Natural killer cell treated with Interleukin-12 subunit alpha and Interleukin-12 subunit beta and Interleukin-15 and Interleukin-18, amount 100 ng/mL, for 72 hours (primary cell): ENCODE measurements at regions not wholly inside any gene's neighbourhood (a gene's known extent, or its start where the extent isn't known, plus 50 kb on each side); places are given as distances from the start of the nearest gene placed in this dataset.
A peak's percentile ranks its signal among the peaks of the same experiment; 100 is the strongest.

Experiments used
- ATAC-seq, 2 donors: fragments of 150-1000 bp; cut with Tn5 transposase in 1 of 2; sonication (Bioruptor Pico), chemical (Tn5 transposase) in 1 of 2; 2 replicates each; pipeline ENCODE4 v1.10.0; 2021
- DNase-seq: peaks from one replicate; pipeline ENCODE4 v3.0.0; 2022; ENCODE audit warnings: low spot score
- H3K27ac Mint-ChIP-seq, 2 donors: 1 replicate in 1 of 2; 2 replicates in 1 of 2; pipeline ENCODE4 v1.8.0; 2022; ENCODE audit warnings: mixed read lengths in 2 of 2, mild to moderate bottlenecking in 1 of 2, moderate library complexity in 1 of 2
- H3K27me3 Mint-ChIP-seq, 2 donors: 1 replicate in 1 of 2; 2 replicates in 1 of 2; pipeline ENCODE4 v1.8.0; 2022; ENCODE audit warnings: mixed read lengths in 2 of 2
- H3K36me3 Mint-ChIP-seq: one replicate; pipeline ENCODE4 v1.8.0; 2022; ENCODE audit warnings: mixed read lengths
- H3K4me1 Mint-ChIP-seq, 2 donors: 1 replicate in 1 of 2; 2 replicates in 1 of 2; pipeline ENCODE4 v1.8.0; 2022; ENCODE audit warnings: low read depth in 2 of 2, mixed read lengths in 2 of 2, mild to moderate bottlenecking in 1 of 2
- H3K4me3 Mint-ChIP-seq: one replicate; pipeline ENCODE4 v1.8.0; 2022; ENCODE audit warnings: mixed read lengths
- H3K9me3 Mint-ChIP-seq: 2 replicates; pipeline ENCODE4 v1.8.0; 2022; ENCODE audit warnings: mixed read lengths

- peaks cover 17 to 21% of the 10 kb centered on the region in 2 donors for H3K4me1 Mint-ChIP-seq
- DNase-seq (no peak), ATAC-seq (no peak)
- peak overlapping the region; percentile 59 to 88 for H3K27ac Mint-ChIP-seq
- H3K27me3 Mint-ChIP-seq: peaks cover 0 to 2% of the 10 kb centered on the region in 2 donors
- peak overlapping the region; percentile 20 for H3K4me3 Mint-ChIP-seq
- H3K9me3 Mint-ChIP-seq: no peaks in the 10 kb centered on the region
- H3K36me3 Mint-ChIP-seq: no peaks in the 10 kb centered on the region
Observed at GRCh38 chr3:102091358-102091757, 242.0 kb downstream of the NFKBIZ start.

GRCh38 chr3:102092617-102093466 lies 243.5 kb downstream of the NFKBIZ start:
- H3K27me3 Mint-ChIP-seq: peaks cover 0 to 2% of the 10 kb centered on the region in 2 donors
- H3K27ac Mint-ChIP-seq: peak overlapping the region; percentile 59 to 88
- no peaks in the 10 kb centered on the region for H3K36me3 Mint-ChIP-seq
- ATAC-seq (peak; percentile 85 to 90), DNase-seq (no peak)
- H3K4me3 Mint-ChIP-seq: peak overlapping the region; percentile 67
- peaks cover 17 to 21% of the 10 kb centered on the region in 2 donors for H3K4me1 Mint-ChIP-seq
- H3K9me3 Mint-ChIP-seq: no peaks in the 10 kb centered on the region

- no peak overlapping the region for H3K4me3 Mint-ChIP-seq
- H3K4me1 Mint-ChIP-seq: peaks cover 17 to 21% of the 10 kb centered on the region in 2 donors
- DNase-seq (no peak), ATAC-seq (no peak)
- H3K27me3 Mint-ChIP-seq: peaks cover 0 to 2% of the 10 kb centered on the region in 2 donors
- H3K27ac Mint-ChIP-seq: peak overlapping the region in 1 of 2 donors; percentile 88
- no peaks in the 10 kb centered on the region for H3K9me3 Mint-ChIP-seq
- H3K36me3 Mint-ChIP-seq: no peaks in the 10 kb centered on the region
Observed at GRCh38 chr3:102094506-102094905, 245.2 kb downstream of the NFKBIZ start.

GRCh38 chr3:102095383-102095782 lies 246.1 kb downstream of the NFKBIZ start:
- no peaks in the 10 kb centered on the region for H3K36me3 Mint-ChIP-seq
- peaks cover 17 to 21% of the 10 kb centered on the region in 2 donors for H3K4me1 Mint-ChIP-seq
- no peak for DNase-seq
- H3K9me3 Mint-ChIP-seq: no peaks in the 10 kb centered on the region
- H3K4me3 Mint-ChIP-seq: no peak overlapping the region
- H3K27me3 Mint-ChIP-seq: peaks cover 2 to 6% of the 10 kb centered on the region in 2 donors
- H3K27ac Mint-ChIP-seq: no peak overlapping the region
- no peak for ATAC-seq

GRCh38 chr3:102096066-102096465 lies 246.8 kb downstream of the NFKBIZ start:
- Mint-ChIP-seq H3K27me3 (peaks cover 2 to 13% of the 10 kb centered on the region in 2 donors), H3K4me1 (peaks cover 17 to 21% of the 10 kb centered on the region in 2 donors), H3K36me3 (no peaks in the 10 kb centered on the region), H3K9me3 (no peaks in the 10 kb centered on the region), H3K27ac (no peak overlapping the region), H3K4me3 (no peak overlapping the region)
- no peak for ATAC-seq
- no peak for DNase-seq

GRCh38 chr3:102098130-102098885 lies 249.0 kb downstream of the NFKBIZ start:
- H3K36me3 Mint-ChIP-seq: no peaks in the 10 kb centered on the region
- H3K27me3 Mint-ChIP-seq: peaks cover 0 to 13% of the 10 kb centered on the region in 2 donors
- peaks cover 3 to 4% of the 10 kb centered on the region in 2 donors for H3K4me1 Mint-ChIP-seq
- DNase-seq (no peak), ATAC-seq (no peak)
- H3K9me3 Mint-ChIP-seq: no peaks in the 10 kb centered on the region
- no peak overlapping the region for H3K4me3 Mint-ChIP-seq
- H3K27ac Mint-ChIP-seq: no peak overlapping the region

GRCh38 chr3:102099913-102100312 lies 250.6 kb downstream of the NFKBIZ start:
- no peaks in the 10 kb centered on the region for H3K9me3 Mint-ChIP-seq
- DNase-seq: no peak
- H3K27me3 Mint-ChIP-seq: peaks cover 0 to 13% of the 10 kb centered on the region in 2 donors
- H3K27ac Mint-ChIP-seq: no peak overlapping the region
- ATAC-seq: no peak
- no peaks in the 10 kb centered on the region for H3K4me1 Mint-ChIP-seq
- no peaks in the 10 kb centered on the region for H3K36me3 Mint-ChIP-seq
- H3K4me3 Mint-ChIP-seq: no peak overlapping the region

GRCh38 chr3:102102394-102102793 lies 253.1 kb downstream of the NFKBIZ start:
- Mint-ChIP-seq H3K4me1 (peaks cover 0 to 3% of the 10 kb centered on the region in 2 donors), H3K27ac (no peak overlapping the region), H3K36me3 (no peaks in the 10 kb centered on the region), H3K9me3 (no peaks in the 10 kb centered on the region), H3K27me3 (peaks cover 2 to 13% of the 10 kb centered on the region in 2 donors), H3K4me3 (no peak overlapping the region)
- DNase-seq: no peak
- no peak for ATAC-seq

- Mint-ChIP-seq H3K36me3 (no peaks in the 10 kb centered on the region), H3K4me1 (peaks cover 0 to 3% of the 10 kb centered on the region in 2 donors), H3K4me3 (no peak overlapping the region), H3K9me3 (no peaks in the 10 kb centered on the region), H3K27ac (no peak overlapping the region), H3K27me3 (peaks cover 2 to 13% of the 10 kb centered on the region in 2 donors)
- ATAC-seq (no peak), DNase-seq (no peak)
Observed at GRCh38 chr3:102104033-102104432, 254.7 kb downstream of the NFKBIZ start.

- ATAC-seq (no peak), DNase-seq (no peak)
- Mint-ChIP-seq H3K9me3 (no peaks in the 10 kb centered on the region), H3K27ac (no peak overlapping the region), H3K27me3 (peaks cover 2 to 9% of the 10 kb centered on the region in 2 donors), H3K4me1 (peaks cover 0 to 3% of the 10 kb centered on the region in 2 donors), H3K4me3 (no peak overlapping the region), H3K36me3 (no peaks in the 10 kb centered on the region)
Observed at GRCh38 chr3:102105193-102105592, 255.9 kb downstream of the NFKBIZ start.

- ATAC-seq (no peak), DNase-seq (no peak)
- H3K4me3 Mint-ChIP-seq: no peak overlapping the region
- no peak overlapping the region for H3K27ac Mint-ChIP-seq
- peaks cover 0 to 2% of the 10 kb centered on the region in 2 donors for H3K27me3 Mint-ChIP-seq
- no peaks in the 10 kb centered on the region for H3K36me3 Mint-ChIP-seq
- no peaks in the 10 kb centered on the region for H3K9me3 Mint-ChIP-seq
- H3K4me1 Mint-ChIP-seq: peaks cover 0 to 3% of the 10 kb centered on the region in 2 donors
Observed at GRCh38 chr3:102106416-102107097, 257.2 kb downstream of the NFKBIZ start.

GRCh38 chr3:102112704-102113230 lies 263.5 kb downstream of the NFKBIZ start:
- H3K9me3 Mint-ChIP-seq: peaks cover 3% of the 10 kb centered on the region
- H3K27ac Mint-ChIP-seq: no peak overlapping the region
- no peak overlapping the region for H3K4me3 Mint-ChIP-seq
- no peaks in the 10 kb centered on the region for H3K36me3 Mint-ChIP-seq
- ATAC-seq (no peak), DNase-seq (no peak)
- peaks cover 0 to 7% of the 10 kb centered on the region in 2 donors for H3K27me3 Mint-ChIP-seq
- peaks cover 3 to 12% of the 10 kb centered on the region in 2 donors for H3K4me1 Mint-ChIP-seq

GRCh38 chr3:102113421-102114041 lies 264.2 kb downstream of the NFKBIZ start:
- peaks cover 3 to 12% of the 10 kb centered on the region in 2 donors for H3K4me1 Mint-ChIP-seq
- H3K36me3 Mint-ChIP-seq: no peaks in the 10 kb centered on the region
- peak overlapping the region in 1 of 2 donors; percentile 21 for H3K27ac Mint-ChIP-seq
- DNase-seq (no peak), ATAC-seq (no peak)
- H3K4me3 Mint-ChIP-seq: no peak overlapping the region
- H3K27me3 Mint-ChIP-seq: peaks cover 0 to 7% of the 10 kb centered on the region in 2 donors
- H3K9me3 Mint-ChIP-seq: peaks cover 3% of the 10 kb centered on the region
